Keratinocyte (primary cell): ENCODE measurements at regions not wholly inside any gene's neighbourhood (a gene's known extent, or its start where the extent isn't known, plus 50 kb on each side); places are given as distances from the start of the nearest gene placed in this dataset.

Experiments
- DNase-seq: peaks from one replicate; pipeline ENCODE4 v3.0.0-alpha.2; 2011; ENCODE audit warnings: low read depth, missing footprints, low spot score
- FAIRE-seq: peaks from 2 replicates; lab custom pipeline; 2011; peaks lifted over from hg19 to GRCh38; lab: Jason Lieb, UNC
- H2AFZ ChIP-seq: 2 replicates; pipeline ENCODE4 v1.6.0; 2012; ENCODE audit warnings: low read length, control low read depth, inconsistent platforms; ENCODE audit not compliant: control insufficient read depth
- H3K27ac ChIP-seq: 2 replicates; pipeline ENCODE4 v1.5.1; 2011; ENCODE audit warnings: low read length; ENCODE audit not compliant: control insufficient read depth, insufficient read depth
- H3K27me3 ChIP-seq: 3 replicates; pipeline ENCODE4 v1.6.0; 2011; ENCODE audit warnings: low read length; ENCODE audit not compliant: control insufficient read depth, insufficient read depth; ENCODE audit errors: extremely low read depth
- H3K36me3 ChIP-seq, 2 experiments: 2 replicates in 1 of 2; 3 replicates in 1 of 2; pipeline ENCODE4 v1.5.1; 2011; ENCODE audit warnings: low read length in 2 of 2, mild to moderate bottlenecking in 1 of 2; ENCODE audit not compliant: control insufficient read depth in 2 of 2, insufficient read depth in 2 of 2; ENCODE audit errors: extremely low read depth in 1 of 2
- H3K4me1 ChIP-seq: 3 replicates; pipeline ENCODE4 v1.5.1; 2011; ENCODE audit warnings: low read length; ENCODE audit not compliant: control insufficient read depth, insufficient read depth; ENCODE audit errors: extremely low read depth
- H3K4me2 ChIP-seq: 3 replicates; pipeline ENCODE4 v1.6.0; 2011; ENCODE audit warnings: low read depth, low read length; ENCODE audit not compliant: control insufficient read depth, insufficient read depth; ENCODE audit errors: extremely low read depth
- H3K4me3 ChIP-seq, 3 experiments: fragments of 200-600 bp in 1 of 3; sonication (generic) in 1 of 3; 2 replicates in 2 of 3; 3 replicates in 1 of 3; pipeline ENCODE4 v1.5.1; 2011 to 2016; ENCODE audit warnings: low read length in 3 of 3, mild to moderate bottlenecking in 3 of 3, control low read depth in 2 of 3, inconsistent platforms in 1 of 3, low read depth in 1 of 3, mixed read lengths in 1 of 3, mixed run types in 1 of 3, moderate library complexity in 1 of 3; ENCODE audit not compliant: control insufficient read depth in 2 of 3, insufficient read depth in 2 of 3; ENCODE audit errors: extremely low read depth in 1 of 3
- H3K79me2 ChIP-seq: 2 replicates; pipeline ENCODE4 v1.6.0; 2012; ENCODE audit warnings: low read length; ENCODE audit not compliant: control insufficient read depth, insufficient read depth
- H3K9ac ChIP-seq: 3 replicates; pipeline ENCODE4 v1.6.0; 2011; ENCODE audit warnings: low read length; ENCODE audit not compliant: control insufficient read depth, insufficient read depth; ENCODE audit errors: extremely low read depth
- H3K9me1 ChIP-seq: 3 replicates; pipeline ENCODE4 v1.6.0; 2011; ENCODE audit warnings: low read length; ENCODE audit not compliant: control insufficient read depth, insufficient read depth; ENCODE audit errors: extremely low read depth
- H3K9me3 ChIP-seq: 2 replicates; pipeline ENCODE4 v1.5.1; 2012; ENCODE audit warnings: low read depth, low read length; ENCODE audit not compliant: control insufficient read depth
- H4K20me1 ChIP-seq: 3 replicates; pipeline ENCODE4 v1.6.0; 2011; ENCODE audit warnings: low read length; ENCODE audit not compliant: control insufficient read depth, insufficient read depth; ENCODE audit errors: extremely low read depth
- EZH2 ChIP-seq: IDR thresholded peaks from one replicate; pipeline ENCODE4 v1.6.1; 2012; ENCODE audit warnings: inconsistent platforms, mild to moderate bottlenecking, low read length, moderate library complexity
- dilution Hi-C: fragments of 300-500 bp; cut with MboI; formaldehyde crosslinking; loops from one replicate; pipeline ENCODE4 v1.7.0; 2020; ENCODE audit warnings: low sequenced_read_pairs; ENCODE audit not compliant: extremely low pct_ligation_motif_present
- TF ChIP-seq, protein P1 (sequence below), 3 experiments: IDR thresholded peaks in 1 of 3; conservative IDR thresholded peaks in 1 of 3; optimal IDR thresholded peaks in 1 of 3; 2 replicates in 2 of 3; 3 replicates in 1 of 3; pipeline versions ENCODE3 to v1.5.1; 2011; ENCODE audit warnings: low read length in 3 of 3, mild to moderate bottlenecking in 3 of 3, moderate library complexity in 2 of 3, control low read depth in 1 of 3, inconsistent platforms in 1 of 3; ENCODE audit not compliant: insufficient read depth in 2 of 3; ENCODE audit errors: extremely low read depth in 1 of 3

DNA sequence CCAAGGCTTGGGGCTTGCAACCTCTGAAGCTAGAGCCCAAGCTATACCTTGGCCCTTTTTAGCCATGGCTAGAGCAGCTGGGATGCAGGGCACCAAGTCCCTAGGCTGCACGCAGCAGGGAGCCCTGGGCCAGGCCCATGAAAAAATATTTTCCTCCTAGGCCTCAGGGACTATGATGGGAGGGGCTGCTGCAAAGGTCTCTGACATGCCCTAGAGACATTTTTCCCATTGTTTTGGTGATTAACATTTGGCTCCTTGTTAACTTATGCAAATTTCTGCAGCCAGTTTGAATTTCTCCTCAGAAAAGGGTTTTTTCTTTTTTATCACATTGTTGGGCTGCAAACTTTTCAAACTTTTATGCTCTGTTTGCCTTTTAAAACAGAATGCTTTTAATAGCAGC lies 56.9 kb upstream of the LHCGR start:
- no peak overlapping the region for H3K4me2 ChIP-seq
- H3K36me3 ChIP-seq: no peaks in the 10 kb centered on the region
- H3K27me3 ChIP-seq: no peaks in the 10 kb centered on the region
- no peaks in the 10 kb centered on the region for H3K79me2 ChIP-seq
- H3K9ac ChIP-seq: no peak overlapping the region
- TF ChIP-seq, protein P1, sequence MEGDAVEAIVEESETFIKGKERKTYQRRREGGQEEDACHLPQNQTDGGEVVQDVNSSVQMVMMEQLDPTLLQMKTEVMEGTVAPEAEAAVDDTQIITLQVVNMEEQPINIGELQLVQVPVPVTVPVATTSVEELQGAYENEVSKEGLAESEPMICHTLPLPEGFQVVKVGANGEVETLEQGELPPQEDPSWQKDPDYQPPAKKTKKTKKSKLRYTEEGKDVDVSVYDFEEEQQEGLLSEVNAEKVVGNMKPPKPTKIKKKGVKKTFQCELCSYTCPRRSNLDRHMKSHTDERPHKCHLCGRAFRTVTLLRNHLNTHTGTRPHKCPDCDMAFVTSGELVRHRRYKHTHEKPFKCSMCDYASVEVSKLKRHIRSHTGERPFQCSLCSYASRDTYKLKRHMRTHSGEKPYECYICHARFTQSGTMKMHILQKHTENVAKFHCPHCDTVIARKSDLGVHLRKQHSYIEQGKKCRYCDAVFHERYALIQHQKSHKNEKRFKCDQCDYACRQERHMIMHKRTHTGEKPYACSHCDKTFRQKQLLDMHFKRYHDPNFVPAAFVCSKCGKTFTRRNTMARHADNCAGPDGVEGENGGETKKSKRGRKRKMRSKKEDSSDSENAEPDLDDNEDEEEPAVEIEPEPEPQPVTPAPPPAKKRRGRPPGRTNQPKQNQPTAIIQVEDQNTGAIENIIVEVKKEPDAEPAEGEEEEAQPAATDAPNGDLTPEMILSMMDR (optimal IDR thresholded peaks at IDR 0.05 in 1 of 3, IDR thresholded peaks at IDR 0.05 in 1 of 3, conservative IDR thresholded peaks at IDR 0.05 in 1 of 3; ENCODE audit: extremely low read depth in 1 of 3, insufficient read depth in 2 of 3, low read length in 3 of 3): no peak
- TF ChIP-seq EZH2: no peak
- no peak for DNase-seq
- dilution Hi-C loops: no loop called here
- no peak overlapping the region for H3K4me3 ChIP-seq
- no peaks in the 10 kb centered on the region for H3K9me3 ChIP-seq
- no peaks in the 10 kb centered on the region for H3K4me1 ChIP-seq
- no peak overlapping the region for H3K27ac ChIP-seq
- no peak for FAIRE-seq
- no peaks in the 10 kb centered on the region for H3K9me1 ChIP-seq
- H2AFZ ChIP-seq: no peak overlapping the region
- H4K20me1 ChIP-seq: no peaks in the 10 kb centered on the region

DNA sequence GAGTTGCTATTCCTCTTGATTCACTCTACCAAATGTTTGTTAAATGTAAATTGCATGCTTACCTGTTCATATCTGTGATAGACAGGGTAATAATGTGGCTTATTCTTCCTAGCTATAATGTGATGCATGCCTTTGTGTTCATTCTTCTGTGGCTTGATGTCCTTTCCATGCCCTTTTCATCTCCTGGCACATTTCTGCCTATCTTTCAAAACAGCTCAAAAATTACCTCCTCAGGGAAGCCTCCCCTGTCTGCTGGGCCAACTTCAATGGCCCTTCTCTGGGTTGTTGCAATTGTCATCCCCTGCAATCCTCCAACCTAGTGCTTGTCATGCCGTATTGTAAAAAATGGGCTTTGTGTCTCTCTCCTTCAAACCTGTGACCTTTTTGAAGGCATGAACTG lies 52.8 kb upstream of the LHCGR start:
- Histone ChIP-seq H4K20me1 (no peaks in the 10 kb centered on the region), H2AFZ (no peak overlapping the region), H3K9me1 (no peaks in the 10 kb centered on the region), H3K9ac (no peak overlapping the region), H3K4me3 (no peak overlapping the region), H3K27ac (no peak overlapping the region), H3K4me1 (no peaks in the 10 kb centered on the region), H3K9me3 (no peaks in the 10 kb centered on the region), H3K79me2 (no peaks in the 10 kb centered on the region), H3K4me2 (no peak overlapping the region), H3K27me3 (no peaks in the 10 kb centered on the region), H3K36me3 (no peaks in the 10 kb centered on the region)
- DNase-seq (no peak), FAIRE-seq (no peak)
- dilution Hi-C loops: no loop called here
- TF ChIP-seq, protein P1 (optimal IDR thresholded peaks at IDR 0.05 in 1 of 3, IDR thresholded peaks at IDR 0.05 in 1 of 3, conservative IDR thresholded peaks at IDR 0.05 in 1 of 3; ENCODE audit: extremely low read depth in 1 of 3, insufficient read depth in 2 of 3, low read length in 3 of 3): no peak
- TF ChIP-seq EZH2: no peak
